ENCODE measurements at regions not wholly inside any gene's neighbourhood (a gene's known extent, or its start where the extent isn't known, plus 50 kb on each side); places are given as distances from the start of the nearest gene placed in this dataset.

GRCh38 chr1:244353551-244354091 lies 98.1 kb downstream of the ADSS2 start:
- Histone ChIP-seq H3K9me3 (ENCODE audit: low read length) (no peaks in the 10 kb centered on the region), H3K27me3 (ENCODE audit: low read length) (no peaks in the 10 kb centered on the region), H3K4me2 (ENCODE audit: low read length) (peak overlapping the region; percentile 56), H3K9ac (ENCODE audit: low read length) (peak overlapping the region; percentile 38; the same call in 1 of the 2 replicates), H3K4me1 (ENCODE audit: insufficient read depth, low read length) (peaks cover 27% of the 10 kb centered on the region), H4K20me1 (ENCODE audit: low read length) (no peaks in the 10 kb centered on the region), H3F3A (ENCODE audit: low read length, unreplicated experiment) (no peaks in the 10 kb centered on the region), H2AFZ (ENCODE audit: low read length) (peak overlapping the region; percentile 88), H3K36me3 (ENCODE audit: low read depth, low read length) (no peaks in the 10 kb centered on the region), H3K79me2 (ENCODE audit: low read length) (no peaks in the 10 kb centered on the region), H3K4me3 (ENCODE audit: low read length) (no peak overlapping the region), H3K9me2 (replicated peaks; ENCODE audit: low read length) (no peaks in the 10 kb centered on the region), H3K27ac (ENCODE audit: low read length) (peak overlapping the region; percentile 75)
- intact Hi-C loops (cut with micrococcal nuclease) = loop anchor here (2.0 kb wide), 1 partner anchor 39 kb away; no protein-coding TSS in a partner anchor
- CTCF ChIA-PET = no interaction called here
- ATAC-seq = peak; percentile 100
- POLR2A ChIA-PET (ENCODE audit: unreplicated experiment) = interaction anchor here (0.5 to 0.7 kb wide), 2 partner anchors 28 to 51 kb away, joined by 4 to 13 read pairs; no protein-coding TSS in a partner anchor
- TF ChIP-seq CTCF (conservative IDR thresholded peaks at IDR 0.05; ENCODE audit: low read depth, low read length) = no peak
- no peak for TF ChIP-seq EZH2phosphoT487 (IDR thresholded peaks at IDR 0.05; ENCODE audit: borderline replicate concordance, low read length)
- no peak for TF ChIP-seq EZH2 (IDR thresholded peaks at IDR 0.05; ENCODE audit: low read length, unreplicated experiment)
- DNase-seq = peak; percentile 95
- BruUV-seq (replicated peaks) = no TSS peak

- intact Hi-C loops (cut with micrococcal nuclease) = no loop called here
- no TSS peak for BruUV-seq (replicated peaks)
- no peaks in the 10 kb centered on the region for H3F3A ChIP-seq (ENCODE audit: low read length, unreplicated experiment)
- ATAC-seq (no peak), DNase-seq (no peak)
- no peaks in the 10 kb centered on the region for H3K79me2 ChIP-seq (ENCODE audit: low read length)
- no peaks in the 10 kb centered on the region for H3K36me3 ChIP-seq (ENCODE audit: low read depth, low read length)
- TF ChIP-seq EZH2phosphoT487 (IDR thresholded peaks at IDR 0.05; ENCODE audit: borderline replicate concordance, low read length) = no peak
- TF ChIP-seq EZH2 (IDR thresholded peaks at IDR 0.05; ENCODE audit: low read length, unreplicated experiment) = no peak
- no peak for TF ChIP-seq CTCF (conservative IDR thresholded peaks at IDR 0.05; ENCODE audit: low read depth, low read length)
- H3K4me2 ChIP-seq (ENCODE audit: low read length) = no peak overlapping the region
- ChIA-PET POLR2A (ENCODE audit: unreplicated experiment) (no interaction called here), CTCF (no interaction called here)
- H3K27ac ChIP-seq (ENCODE audit: low read length) = no peak overlapping the region
- no peaks in the 10 kb centered on the region for H3K27me3 ChIP-seq (ENCODE audit: low read length)
- peaks cover 15% of the 10 kb centered on the region for H3K4me1 ChIP-seq (ENCODE audit: insufficient read depth, low read length)
- H3K4me3 ChIP-seq (ENCODE audit: low read length) = no peak overlapping the region
- H3K9ac ChIP-seq (ENCODE audit: low read length) = no peak overlapping the region
- no peaks in the 10 kb centered on the region for H3K9me3 ChIP-seq (ENCODE audit: low read length)
- H2AFZ ChIP-seq (ENCODE audit: low read length) = no peak overlapping the region
- no peaks in the 10 kb centered on the region for H3K9me2 ChIP-seq (replicated peaks; ENCODE audit: low read length)
- H4K20me1 ChIP-seq (ENCODE audit: low read length) = no peaks in the 10 kb centered on the region
These were observed 96.9 kb downstream of the ADSS2 start for GRCh38 chr1:244354810-244355278.

- no peak overlapping the region for H2AFZ ChIP-seq (ENCODE audit: low read length)
- H3K4me2 ChIP-seq (ENCODE audit: low read length) = no peak overlapping the region
- H3K9ac ChIP-seq (ENCODE audit: low read length) = no peak overlapping the region
- TF ChIP-seq EZH2phosphoT487 (IDR thresholded peaks at IDR 0.05; ENCODE audit: borderline replicate concordance, low read length) (no peak), CTCF (conservative IDR thresholded peaks at IDR 0.05; ENCODE audit: low read depth, low read length) (no peak), EZH2 (IDR thresholded peaks at IDR 0.05; ENCODE audit: low read length, unreplicated experiment) (no peak)
- H4K20me1 ChIP-seq (ENCODE audit: low read length) = no peaks in the 10 kb centered on the region
- ATAC-seq (no peak), DNase-seq (no peak)
- intact Hi-C loops (cut with micrococcal nuclease) = no loop called here
- H3K79me2 ChIP-seq (ENCODE audit: low read length) = no peaks in the 10 kb centered on the region
- no peaks in the 10 kb centered on the region for H3K9me3 ChIP-seq (ENCODE audit: low read length)
- H3K36me3 ChIP-seq (ENCODE audit: low read depth, low read length) = no peaks in the 10 kb centered on the region
- no peaks in the 10 kb centered on the region for H3K9me2 ChIP-seq (replicated peaks; ENCODE audit: low read length)
- no peak overlapping the region for H3K27ac ChIP-seq (ENCODE audit: low read length)
- H3K4me3 ChIP-seq (ENCODE audit: low read length) = no peak overlapping the region
- H3K4me1 ChIP-seq (ENCODE audit: insufficient read depth, low read length) = peaks cover 15% of the 10 kb centered on the region
- ChIA-PET CTCF (no interaction called here), POLR2A (ENCODE audit: unreplicated experiment) (no interaction called here)
- no peaks in the 10 kb centered on the region for H3F3A ChIP-seq (ENCODE audit: low read length, unreplicated experiment)
- no peaks in the 10 kb centered on the region for H3K27me3 ChIP-seq (ENCODE audit: low read length)
- no TSS peak for BruUV-seq (replicated peaks)
These were observed 95.3 kb downstream of the ADSS2 start for GRCh38 chr1:244356376-244356775.

Data from PC-3 (cell line).